HG02970 (cell line): ENCODE measurements at regions not wholly inside any gene's neighbourhood (a gene's known extent, or its start where the extent isn't known, plus 50 kb on each side); places are given as distances from the start of the nearest gene placed in this dataset.
"Not testable (repeated sequence)": the region's sequence is repeated elsewhere in the genome, so short reads cannot be mapped to it uniquely, and the experiment has no call there.

Experiments used
- ATAC-seq: cut with Tn5 transposase; IDR thresholded peaks from one replicate; pipeline ENCODE4 v1.9.1; 2021; ENCODE audit warnings: mild to moderate bottlenecking, moderate library complexity, moderate number of reproducible peaks; ENCODE audit not compliant: unreplicated experiment, low FRiP score

- no peak for ATAC-seq
Measured at GRCh38 chr7:16933296-16934279, 51.8 kb upstream of the AGR3 start.

- no peak for ATAC-seq
Measured at GRCh38 chr7:16934722-16935340, 53.0 kb upstream of the AGR3 start.

GRCh38 chr7:16935341-16935735 lies 53.6 kb upstream of the AGR3 start:
- ATAC-seq: no peak

GRCh38 chr7:16936626-16937422 lies 55.0 kb upstream of the AGR3 start:
- no peak for ATAC-seq

- no peak for ATAC-seq
Measured at GRCh38 chr7:16939161-16939560, 57.4 kb upstream of the AGR3 start.

- ATAC-seq: no peak
Measured at GRCh38 chr7:16940776-16941175, 59.0 kb upstream of the AGR3 start.

- no peak for ATAC-seq
Measured at GRCh38 chr7:16942929-16943509, 61.2 kb upstream of the AGR3 start.

- no peak for ATAC-seq
Measured at GRCh38 chr7:16944936-16945335, 63.2 kb upstream of the AGR3 start.

GRCh38 chr7:16945372-16945771 lies 63.6 kb upstream of the AGR3 start:
- no peak for ATAC-seq

GRCh38 chr7:16948110-16948509 lies 66.3 kb upstream of the AGR3 start:
- not testable (repeated sequence) for ATAC-seq

- ATAC-seq: no peak
Measured at GRCh38 chr7:16951483-16952080, 69.8 kb upstream of the AGR3 start.

GRCh38 chr7:16954321-16954720 lies 72.5 kb upstream of the AGR3 start:
- no peak for ATAC-seq

GRCh38 chr7:16958724-16959123 lies 76.9 kb upstream of the AGR3 start:
- ATAC-seq: no peak

GRCh38 chr7:16960337-16960965 lies 78.7 kb upstream of the AGR3 start:
- ATAC-seq: no peak

- no peak for ATAC-seq
Measured at GRCh38 chr7:16961641-16962040, 79.9 kb upstream of the AGR3 start.

GRCh38 chr7:16963044-16963443 lies 81.3 kb upstream of the AGR3 start:
- ATAC-seq: no peak

GRCh38 chr7:16965697-16966096 lies 83.9 kb upstream of the AGR3 start:
- ATAC-seq: not testable (repeated sequence)

GRCh38 chr7:16967300-16967811 lies 85.6 kb upstream of the AGR3 start:
- ATAC-seq: no peak

- ATAC-seq: no peak
Measured at GRCh38 chr7:16970732-16971482, 89.1 kb upstream of the AGR3 start.
